ENCODE measurements at regions not wholly inside any gene's neighbourhood (a gene's known extent, or its start where the extent isn't known, plus 50 kb on each side); places are given as distances from the start of the nearest gene placed in this dataset.
"Not testable (repeated sequence)": the region's sequence is repeated elsewhere in the genome, so short reads cannot be mapped to it uniquely, and the experiment has no call there.

DNA sequence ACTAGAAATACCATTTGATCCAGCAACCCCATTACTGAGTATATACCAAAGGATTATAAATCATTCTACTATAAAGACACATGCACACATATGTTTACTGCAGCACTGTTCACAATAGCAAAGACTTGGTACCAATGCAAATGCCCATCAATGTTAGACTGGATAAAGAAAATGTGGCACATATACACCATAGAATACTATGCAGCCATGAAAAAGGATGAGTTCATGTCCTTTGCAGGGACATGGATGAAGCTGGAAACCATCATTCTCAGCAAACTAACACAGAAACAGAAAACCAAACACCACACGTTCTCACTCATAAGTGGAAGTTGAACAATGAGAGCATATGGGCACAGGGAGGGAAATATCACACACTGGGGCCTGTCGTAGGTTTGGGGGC is 106.0 kb downstream of the SPATA18 start:
- ATAC-seq; intact Hi-C loops (cut with DNase I, micrococcal nuclease); DNase-seq: not testable (repeated sequence)

DNA sequence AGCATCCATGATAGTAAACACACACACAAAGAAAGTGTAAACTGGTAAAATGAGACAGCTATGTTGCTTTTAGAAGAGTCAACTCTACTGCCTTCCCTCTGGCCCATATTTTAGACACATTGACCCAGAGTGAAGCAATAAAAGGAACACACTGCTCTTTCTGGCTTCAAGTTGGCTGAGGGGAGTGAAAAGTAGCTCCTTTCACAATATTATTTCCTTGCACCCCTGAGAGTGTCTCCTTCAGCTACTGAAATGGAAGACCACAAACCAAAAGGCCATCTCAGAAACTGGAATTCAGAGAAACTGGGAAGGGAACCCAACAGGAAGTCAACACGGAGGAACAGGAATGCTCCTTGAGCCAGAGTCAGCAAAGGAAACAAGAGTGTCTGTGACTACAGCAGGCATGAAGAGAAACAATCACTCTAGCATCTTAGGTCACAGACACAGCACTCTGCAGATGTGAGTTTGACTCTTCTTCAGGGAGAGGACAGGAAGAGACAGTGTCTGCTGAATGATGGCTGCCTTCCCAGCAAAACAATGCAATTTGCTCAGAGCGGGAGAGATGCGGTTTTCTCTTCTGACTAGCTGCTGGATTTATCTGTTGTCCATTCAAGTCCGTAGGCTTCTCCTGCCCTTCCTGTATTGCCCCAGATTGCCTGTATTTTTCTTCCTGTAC is 106.7 kb downstream of the SPATA18 start:
- DNase-seq = no peak
- no peak for ATAC-seq
- intact Hi-C loops (cut with DNase I, micrococcal nuclease) = no loop called here

DNA sequence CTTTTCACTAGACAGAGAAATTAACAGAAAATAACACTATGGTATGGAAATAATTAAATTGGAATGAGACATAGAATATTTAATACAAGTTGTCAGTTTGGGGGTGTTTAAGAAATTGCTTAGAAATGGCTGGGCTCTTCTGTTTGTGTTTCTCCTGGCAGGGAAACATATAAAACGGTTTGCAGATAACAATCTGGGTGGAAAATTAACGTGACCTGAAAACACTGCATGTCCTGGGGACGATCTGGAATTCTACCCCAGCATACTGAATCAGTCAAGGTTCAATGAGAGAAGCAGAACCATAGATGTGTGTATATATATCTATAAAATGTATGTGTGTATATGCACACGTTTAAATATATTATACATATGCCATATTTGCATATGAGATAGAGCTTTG is 109.8 kb downstream of the SPATA18 start:
- no peak for ATAC-seq
- intact Hi-C loops (cut with DNase I, micrococcal nuclease) = no loop called here
- no peak for DNase-seq

DNA sequence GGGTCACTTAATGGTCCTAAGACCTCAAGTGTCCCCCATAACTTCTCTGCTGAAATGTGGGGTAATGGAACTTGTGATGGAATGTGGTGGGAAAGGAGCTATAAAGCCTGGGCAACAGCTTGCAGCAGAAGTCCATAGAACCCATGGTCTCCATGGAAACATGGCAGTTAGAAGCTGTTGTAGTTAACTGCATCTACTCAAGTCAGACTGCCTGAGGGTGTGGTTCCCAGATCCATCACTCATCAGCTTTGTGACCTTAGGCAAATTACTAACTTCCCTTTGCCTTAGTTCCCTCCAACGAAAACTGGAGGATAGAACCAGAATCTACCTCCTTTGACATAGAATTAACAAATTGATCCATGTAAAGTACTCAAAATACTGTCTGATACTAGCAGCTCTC is 113.0 kb downstream of the SPATA18 start:
- intact Hi-C loops (cut with DNase I, micrococcal nuclease) = no loop called here
- DNase-seq = no peak
- no peak for ATAC-seq

DNA sequence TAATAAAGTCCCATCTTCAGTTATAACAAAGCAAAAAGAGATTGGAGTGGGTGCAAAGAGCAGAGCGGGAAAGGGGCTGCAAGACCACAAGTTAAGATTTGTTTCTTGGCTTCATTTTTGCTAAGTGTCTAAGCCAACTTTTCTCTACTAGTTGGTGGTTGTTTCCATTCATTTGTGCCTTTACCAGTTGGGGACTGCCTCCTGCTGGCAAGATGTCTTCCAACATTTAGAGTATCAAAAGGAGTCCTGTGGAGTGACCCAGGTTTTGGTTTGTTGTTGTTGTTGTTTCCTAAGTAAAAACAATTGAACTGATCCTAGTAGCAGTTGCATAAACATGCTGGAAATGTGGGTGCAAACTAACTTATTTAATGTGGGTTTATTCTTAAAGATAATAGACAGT is 121.1 kb downstream of the SPATA18 start:
- DNase-seq (peak in 1 of 2 donors; percentile 6), ATAC-seq (no peak)
- intact Hi-C loops (cut with DNase I, micrococcal nuclease) = no loop called here

DNA sequence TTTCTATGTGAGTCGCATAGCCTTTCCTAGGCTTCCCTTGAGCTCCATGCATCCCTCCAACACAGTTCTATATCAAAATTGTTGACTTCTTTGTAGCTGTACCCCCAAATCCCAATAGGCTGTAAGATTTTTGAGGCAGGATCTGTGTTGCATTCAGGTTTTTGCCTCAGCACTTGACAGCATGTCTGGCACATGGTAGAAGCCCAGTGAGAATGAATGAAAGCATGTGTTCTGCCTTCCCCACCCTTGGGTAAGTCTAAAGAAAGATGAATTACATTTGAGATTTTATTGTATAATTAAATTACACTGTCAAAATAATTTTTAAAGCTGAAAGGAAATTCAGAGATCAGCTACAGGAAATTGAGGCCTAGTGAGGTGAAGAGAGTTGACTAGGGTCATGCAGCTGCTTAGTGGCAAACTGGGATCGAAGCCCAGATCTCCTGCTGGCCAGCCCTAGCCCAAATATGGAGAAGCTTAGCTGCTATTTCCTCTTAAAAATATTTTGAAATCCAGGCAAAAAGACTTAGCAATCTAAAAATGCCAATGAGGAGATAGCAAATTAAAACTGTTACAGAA is 122.5 kb downstream of the SPATA18 start:
- DNase-seq (peak in 1 of 2 donors; percentile 10), ATAC-seq (no peak)
- intact Hi-C loops (cut with DNase I, micrococcal nuclease) = no loop called here

DNA sequence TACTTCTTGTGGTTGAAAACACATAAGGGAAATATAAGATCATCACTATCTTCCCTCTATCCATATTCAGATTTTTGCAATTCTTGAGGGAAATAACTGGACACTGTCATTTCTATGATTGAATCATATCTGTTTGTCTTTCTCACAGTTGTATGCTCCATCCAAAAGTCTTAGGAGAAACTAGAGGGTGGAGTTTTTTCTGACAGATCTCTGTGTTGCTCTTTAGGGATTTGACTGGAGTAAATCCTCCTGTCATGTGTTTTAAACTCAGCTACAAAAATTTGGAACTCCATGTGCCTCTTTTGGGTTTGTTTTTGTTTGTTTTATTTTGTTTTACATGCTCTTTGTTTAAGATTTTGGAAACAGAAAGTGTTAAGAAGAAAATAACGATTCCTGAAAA is 136.5 kb downstream of the SPATA18 start:
- ATAC-seq (no peak), DNase-seq (no peak)
- intact Hi-C loops (cut with DNase I, micrococcal nuclease) = no loop called here

DNA sequence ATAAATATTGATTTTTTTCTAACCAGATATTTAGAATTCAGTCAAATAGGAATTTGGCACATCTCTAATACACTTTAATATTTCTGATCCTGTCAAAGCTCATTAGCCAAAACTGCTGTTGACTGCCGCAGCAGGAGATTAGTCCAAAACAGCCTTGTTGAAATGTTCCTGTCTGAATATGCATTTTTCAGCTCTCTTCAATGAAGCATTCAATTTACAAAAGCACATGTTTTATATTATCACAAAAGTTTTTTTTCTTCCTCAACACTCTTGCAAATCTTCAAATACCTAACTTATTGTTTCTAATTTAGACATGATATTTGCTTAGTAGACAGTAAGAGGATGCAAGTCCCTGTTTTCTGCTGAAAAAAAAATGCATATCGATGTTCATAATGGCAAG is 140.9 kb downstream of the SPATA18 start:
- no peak for DNase-seq
- intact Hi-C loops (cut with DNase I, micrococcal nuclease) = no loop called here
- ATAC-seq = no peak

DNA sequence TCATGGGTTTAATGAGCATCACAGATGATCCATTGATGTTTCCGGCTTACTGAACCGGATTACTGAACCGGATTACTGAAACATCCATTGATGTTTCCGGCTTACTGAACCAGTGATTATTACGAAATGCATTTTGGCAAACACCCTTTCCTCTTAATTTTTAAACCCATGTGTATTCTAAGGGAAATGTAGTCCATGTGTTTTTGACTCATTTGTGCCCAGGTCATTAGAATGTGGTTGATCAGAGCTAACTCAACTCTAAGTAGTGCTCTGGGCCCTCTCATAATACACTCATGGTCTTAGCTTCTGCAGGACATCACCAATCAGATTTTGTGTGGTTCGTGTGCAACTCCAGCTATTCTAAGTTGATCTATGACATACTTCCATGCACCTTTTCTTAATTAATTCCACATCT is 141.6 kb downstream of the SPATA18 start:
- ATAC-seq (no peak), DNase-seq (no peak)
- intact Hi-C loops (cut with DNase I, micrococcal nuclease) = no loop called here

DNA sequence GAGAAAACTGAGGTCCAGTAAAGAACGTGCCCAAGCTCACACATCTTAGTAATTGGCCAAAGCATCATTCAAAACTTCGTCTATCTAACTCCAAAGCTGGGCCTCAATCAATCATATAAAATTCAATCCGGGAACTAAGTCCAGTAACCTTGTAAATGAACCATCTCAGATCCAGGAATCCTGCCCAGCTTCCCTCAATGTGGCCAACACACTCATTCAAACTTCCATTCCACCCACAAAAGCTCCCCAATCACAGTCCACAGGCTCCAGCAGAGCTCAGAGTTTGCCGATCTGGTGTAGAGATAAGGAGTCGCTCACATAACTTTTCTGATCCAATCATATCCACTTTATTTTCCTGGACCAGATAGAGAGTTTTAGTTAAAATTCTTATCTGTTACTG is 144.8 kb downstream of the SPATA18 start:
- DNase-seq = no peak
- no peak for ATAC-seq
- intact Hi-C loops (cut with DNase I, micrococcal nuclease) = no loop called here

DNA sequence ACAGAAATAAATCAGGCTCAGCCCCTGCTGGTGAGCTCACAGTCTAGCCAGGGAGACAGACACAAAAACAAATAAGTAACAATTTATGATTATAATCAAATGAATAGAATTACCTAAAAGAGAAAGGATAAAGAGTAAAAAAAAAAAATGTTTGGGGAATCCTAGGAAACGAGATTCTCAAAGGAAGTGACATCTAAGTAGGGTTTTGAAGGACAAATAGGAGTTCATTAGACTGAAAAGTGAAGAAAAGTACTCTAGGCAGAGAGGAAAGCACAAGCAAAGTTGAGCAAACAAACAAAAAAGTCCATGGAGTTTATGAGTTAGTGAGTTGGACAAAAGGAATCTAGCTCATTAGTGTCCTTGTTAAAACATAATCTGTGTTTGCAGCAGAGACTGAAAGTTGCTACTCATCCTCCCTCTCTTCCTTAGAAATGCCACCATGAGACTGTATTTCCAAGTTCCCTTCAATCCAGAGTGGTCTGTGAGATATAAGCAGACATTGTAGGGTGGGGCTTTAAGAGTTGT is 145.6 kb downstream of the SPATA18 start:
- DNase-seq (no peak), ATAC-seq (no peak)
- intact Hi-C loops (cut with DNase I, micrococcal nuclease) = no loop called here

DNA sequence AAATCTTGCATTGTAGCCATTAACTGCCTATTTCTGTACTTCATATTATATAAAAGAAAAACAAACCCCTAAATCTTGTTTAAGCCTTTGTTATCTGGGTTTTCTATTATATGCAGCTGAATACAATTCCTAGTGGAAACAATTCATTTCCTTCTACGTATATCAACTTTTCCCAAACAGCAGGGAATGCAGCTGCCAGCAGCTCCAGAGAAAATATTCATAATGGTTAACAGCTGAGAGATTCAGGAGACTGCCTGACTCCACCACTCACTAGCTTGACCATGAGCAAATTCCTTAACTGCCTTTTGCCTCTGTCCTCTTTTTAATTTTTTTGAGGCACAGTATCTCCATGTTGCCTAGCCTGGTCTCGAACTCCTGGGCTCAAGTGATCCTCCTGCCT is 146.2 kb downstream of the SPATA18 start:
- DNase-seq = no peak
- intact Hi-C loops (cut with DNase I, micrococcal nuclease) = no loop called here
- no peak for ATAC-seq

DNA sequence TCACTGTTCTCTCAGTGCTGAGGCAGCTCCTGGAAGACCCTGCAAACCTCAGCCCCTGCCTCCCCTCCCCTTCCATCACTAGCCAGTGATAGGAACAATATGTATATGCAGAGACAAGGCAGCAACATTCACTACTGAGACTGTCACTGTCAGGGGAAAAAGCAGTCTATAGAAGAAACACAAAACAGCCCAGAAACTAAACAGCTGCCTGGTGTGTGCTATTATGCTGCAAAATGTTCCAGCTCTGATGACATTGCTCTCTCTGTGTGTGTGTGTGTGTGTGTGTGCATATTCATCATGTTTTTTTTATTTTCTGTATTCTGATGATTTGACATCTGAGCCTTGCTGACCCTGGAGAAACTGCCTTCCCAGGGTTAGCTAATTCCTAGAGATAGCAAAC is 147.2 kb downstream of the SPATA18 start:
- DNase-seq = no peak
- no peak for ATAC-seq
- intact Hi-C loops (cut with DNase I, micrococcal nuclease) = no loop called here

DNA sequence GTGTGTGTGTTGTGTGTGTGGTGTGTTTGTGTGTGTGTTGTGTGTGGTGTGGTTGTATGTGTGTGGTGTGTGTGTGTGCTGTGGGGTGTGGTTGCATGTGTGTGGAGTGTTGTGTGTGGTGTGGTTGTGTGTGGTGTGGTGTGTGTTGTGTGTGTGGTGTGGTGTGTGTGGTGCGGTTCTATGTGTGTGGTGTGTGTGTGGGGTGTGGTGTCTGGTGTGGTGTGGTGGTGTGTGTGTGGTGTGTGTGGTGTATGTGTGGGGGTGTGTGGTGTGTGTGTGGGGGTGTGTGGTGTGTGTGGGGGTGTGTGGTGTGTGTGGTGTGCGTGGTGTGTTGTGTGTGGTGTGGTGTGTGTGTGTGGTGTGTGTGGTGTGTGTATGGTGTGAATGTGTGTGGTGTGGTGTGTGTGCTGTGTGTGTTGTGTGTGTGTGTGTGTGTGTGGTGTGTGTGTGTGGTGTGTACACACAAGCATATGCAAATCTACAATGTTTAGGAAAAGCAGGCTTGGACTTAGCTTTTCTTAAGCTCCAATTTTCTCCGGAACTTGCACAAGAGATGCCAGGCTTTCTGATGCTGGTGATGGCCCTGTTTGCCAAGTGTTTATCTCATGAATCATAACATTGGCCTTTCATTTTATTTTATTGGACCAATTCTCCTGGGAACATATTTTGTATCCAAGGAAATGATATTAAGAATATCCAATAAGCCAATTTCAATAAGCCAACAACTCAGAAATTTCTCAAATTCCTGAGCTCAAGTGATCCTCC is 148.7 kb downstream of the SPATA18 start:
- intact Hi-C loops (cut with DNase I, micrococcal nuclease) = no loop called here
- DNase-seq = no peak
- ATAC-seq = no peak

DNA sequence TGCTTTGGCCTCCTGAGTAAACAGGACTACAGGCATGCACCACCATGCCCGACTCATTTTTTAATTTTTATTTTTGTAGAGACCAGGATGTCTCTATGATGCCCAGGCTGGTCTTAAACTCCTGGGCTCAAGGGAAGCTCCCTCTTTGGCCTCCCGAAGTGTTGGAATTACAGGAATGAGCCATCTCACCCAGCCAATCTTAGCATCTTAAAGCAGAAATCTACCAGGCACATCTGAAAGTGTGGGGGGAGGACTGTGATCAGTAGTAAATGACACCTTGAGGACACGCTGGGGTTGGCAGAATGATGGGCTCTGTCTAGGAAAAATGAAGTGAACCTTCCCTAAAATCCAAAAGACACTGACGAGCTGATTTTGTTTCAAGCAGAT is 149.2 kb downstream of the SPATA18 start:
- DNase-seq = no peak
- no peak for ATAC-seq
- intact Hi-C loops (cut with DNase I, micrococcal nuclease) = no loop called here

DNA sequence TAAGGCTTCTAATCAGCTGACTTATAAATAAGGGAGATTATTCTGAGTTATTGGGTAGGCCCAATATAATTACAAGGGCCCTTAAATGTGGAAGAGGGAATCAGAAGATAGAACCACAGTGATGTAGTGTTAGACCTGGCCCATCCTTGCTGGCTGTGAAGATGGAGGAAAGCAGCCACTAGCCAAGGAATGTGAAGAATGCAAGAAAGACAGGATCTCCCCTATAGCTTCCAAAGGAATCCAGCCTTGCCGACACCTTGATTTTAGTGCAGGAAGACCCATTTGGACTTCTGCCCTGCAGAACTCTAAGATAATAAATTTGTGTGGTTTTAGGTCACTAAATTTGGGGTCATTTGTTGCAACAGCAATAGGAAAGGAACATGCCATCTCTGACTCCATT is 150.6 kb downstream of the SPATA18 start:
- intact Hi-C loops (cut with DNase I, micrococcal nuclease) = no loop called here
- ATAC-seq (no peak), DNase-seq (no peak)

DNA sequence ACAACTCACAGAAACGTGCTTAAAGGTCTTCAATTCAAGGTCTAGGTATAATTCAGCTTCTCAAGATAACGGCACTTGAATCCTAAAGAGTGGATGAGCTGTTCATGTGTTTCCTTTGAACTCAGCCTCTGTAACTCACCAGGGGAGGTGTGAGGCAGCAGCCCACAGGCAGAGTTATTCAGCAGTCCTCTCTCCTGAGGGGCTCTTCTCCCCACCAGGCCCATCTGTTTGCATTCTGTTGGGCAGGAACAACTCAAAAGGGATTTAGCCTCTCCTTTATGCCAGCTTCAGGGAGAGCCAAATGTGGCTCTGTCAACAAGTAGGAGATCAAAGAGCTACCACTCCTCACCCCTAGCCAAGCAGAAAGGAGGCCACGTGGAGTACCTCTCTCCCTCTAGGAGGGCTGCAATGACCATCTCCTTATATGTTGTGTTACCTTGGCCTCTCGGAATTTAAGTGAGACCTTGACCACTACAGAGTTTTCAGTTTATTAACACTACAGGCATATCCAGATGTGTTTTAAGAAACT is 151.2 kb downstream of the SPATA18 start:
- ATAC-seq (no peak), DNase-seq (no peak)
- intact Hi-C loops (cut with DNase I, micrococcal nuclease) = no loop called here

DNA sequence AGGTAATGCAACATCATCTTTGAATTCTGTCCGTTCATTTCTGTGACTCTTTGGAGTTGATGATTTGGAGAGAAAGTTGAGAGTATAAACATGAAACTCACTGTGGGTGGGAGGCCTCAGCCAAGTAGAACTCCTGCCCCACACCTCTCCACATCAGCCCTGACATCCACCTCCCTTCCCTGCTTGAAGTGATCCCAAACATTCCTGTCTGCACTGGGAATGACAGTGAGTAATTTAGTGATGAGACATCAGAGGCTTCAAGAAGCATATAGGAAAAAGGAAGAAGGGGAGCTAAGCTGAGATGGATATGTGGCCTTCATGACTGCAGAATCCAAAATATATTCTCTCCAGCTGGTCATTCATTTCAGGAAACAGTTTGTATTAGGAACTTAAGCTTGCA is 151.8 kb downstream of the SPATA18 start:
- intact Hi-C loops (cut with DNase I, micrococcal nuclease) = no loop called here
- ATAC-seq (no peak), DNase-seq (no peak)

DNA sequence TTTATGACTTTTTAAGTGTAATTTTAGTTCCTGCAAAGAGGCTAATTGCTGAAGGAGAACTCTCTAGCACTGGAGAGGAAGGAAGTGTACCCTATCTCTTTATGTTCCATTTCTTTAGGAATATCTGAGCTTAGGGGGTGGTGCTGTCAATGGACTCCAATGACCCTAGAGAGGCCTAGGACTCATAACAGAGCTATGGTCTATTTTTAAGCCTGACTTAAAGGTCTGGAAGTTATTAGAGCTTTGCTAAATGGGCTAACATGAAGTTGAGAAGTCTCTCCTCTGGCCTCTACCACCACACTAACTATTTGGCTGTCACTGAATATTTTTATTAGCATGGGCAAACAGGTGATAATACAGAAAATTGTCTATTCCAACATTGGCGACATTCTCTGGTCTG is 152.2 kb downstream of the SPATA18 start:
- DNase-seq = no peak
- no peak for ATAC-seq
- intact Hi-C loops (cut with DNase I, micrococcal nuclease) = no loop called here

DNA sequence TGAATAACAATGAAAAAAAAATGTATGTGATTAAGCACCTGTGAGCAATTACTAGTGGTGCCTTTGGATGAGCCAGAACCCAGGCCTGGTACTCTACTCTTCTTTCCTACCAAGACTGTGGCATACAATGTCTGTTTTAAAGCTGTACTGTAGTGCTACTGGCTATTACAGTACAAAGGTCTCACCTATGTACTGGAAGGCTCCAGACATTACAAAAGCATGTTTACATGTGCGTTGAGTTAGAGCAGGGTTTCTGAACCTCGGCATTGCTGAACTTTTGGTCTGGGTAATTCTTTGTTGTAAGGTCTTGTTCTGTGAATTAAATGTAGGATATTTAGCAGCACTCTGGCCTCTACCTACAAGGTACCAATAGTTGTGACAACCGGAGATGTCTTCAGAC is 153.8 kb downstream of the SPATA18 start:
- no peak for ATAC-seq
- intact Hi-C loops (cut with DNase I, micrococcal nuclease) = no loop called here
- DNase-seq = no peak
